22Rv1 (cell line): ENCODE measurements at regions not wholly inside any gene's neighbourhood (a gene's known extent, or its start where the extent isn't known, plus 50 kb on each side); places are given as distances from the start of the nearest gene placed in this dataset.
"Not testable (repeated sequence)": the region's sequence is repeated elsewhere in the genome, so short reads cannot be mapped to it uniquely, and the experiment has no call there.

Experiments
- H3K27ac ChIP-seq: fragments of 450-650 bp; 2 replicates; pipeline ENCODE4 v1.5.1; 2017
- ZFX ChIP-seq: fragments of 450-650 bp; IDR thresholded peaks from 2 replicates; pipeline ENCODE4 v1.6.1; 2017; ENCODE audit warnings: antibody characterized with exemption, borderline replicate concordance
- TF ChIP-seq, protein P1 (sequence below): fragments of 450-650 bp; IDR thresholded peaks from 2 replicates; pipeline ENCODE4 v1.5.1; 2017; ENCODE audit warnings: mild to moderate bottlenecking

DNA sequence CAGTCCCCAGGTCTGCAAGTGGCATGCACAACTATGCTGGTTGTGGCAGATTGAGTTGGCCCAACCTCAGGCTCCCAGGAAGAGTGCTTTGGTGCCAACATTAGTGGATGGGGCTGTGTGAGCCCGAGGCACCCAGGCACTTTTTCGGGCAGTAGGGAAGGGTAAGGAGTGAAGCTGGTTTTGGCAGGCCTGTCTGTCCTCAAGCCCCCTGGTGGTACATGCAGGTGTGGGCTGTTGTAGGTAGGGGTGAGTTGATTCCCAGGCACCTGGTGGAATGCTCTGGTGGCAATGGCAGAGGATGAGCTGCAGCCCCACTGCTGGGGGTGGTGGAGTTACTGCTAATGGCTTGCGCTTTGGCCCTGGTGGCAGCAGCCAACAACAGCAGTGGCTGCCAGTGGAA lies 723.7 kb upstream of the SLITRK1 start:
- no peak overlapping the region for H3K27ac ChIP-seq
- TF ChIP-seq, protein P1, sequence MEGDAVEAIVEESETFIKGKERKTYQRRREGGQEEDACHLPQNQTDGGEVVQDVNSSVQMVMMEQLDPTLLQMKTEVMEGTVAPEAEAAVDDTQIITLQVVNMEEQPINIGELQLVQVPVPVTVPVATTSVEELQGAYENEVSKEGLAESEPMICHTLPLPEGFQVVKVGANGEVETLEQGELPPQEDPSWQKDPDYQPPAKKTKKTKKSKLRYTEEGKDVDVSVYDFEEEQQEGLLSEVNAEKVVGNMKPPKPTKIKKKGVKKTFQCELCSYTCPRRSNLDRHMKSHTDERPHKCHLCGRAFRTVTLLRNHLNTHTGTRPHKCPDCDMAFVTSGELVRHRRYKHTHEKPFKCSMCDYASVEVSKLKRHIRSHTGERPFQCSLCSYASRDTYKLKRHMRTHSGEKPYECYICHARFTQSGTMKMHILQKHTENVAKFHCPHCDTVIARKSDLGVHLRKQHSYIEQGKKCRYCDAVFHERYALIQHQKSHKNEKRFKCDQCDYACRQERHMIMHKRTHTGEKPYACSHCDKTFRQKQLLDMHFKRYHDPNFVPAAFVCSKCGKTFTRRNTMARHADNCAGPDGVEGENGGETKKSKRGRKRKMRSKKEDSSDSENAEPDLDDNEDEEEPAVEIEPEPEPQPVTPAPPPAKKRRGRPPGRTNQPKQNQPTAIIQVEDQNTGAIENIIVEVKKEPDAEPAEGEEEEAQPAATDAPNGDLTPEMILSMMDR = no peak
- no peak for TF ChIP-seq ZFX

DNA sequence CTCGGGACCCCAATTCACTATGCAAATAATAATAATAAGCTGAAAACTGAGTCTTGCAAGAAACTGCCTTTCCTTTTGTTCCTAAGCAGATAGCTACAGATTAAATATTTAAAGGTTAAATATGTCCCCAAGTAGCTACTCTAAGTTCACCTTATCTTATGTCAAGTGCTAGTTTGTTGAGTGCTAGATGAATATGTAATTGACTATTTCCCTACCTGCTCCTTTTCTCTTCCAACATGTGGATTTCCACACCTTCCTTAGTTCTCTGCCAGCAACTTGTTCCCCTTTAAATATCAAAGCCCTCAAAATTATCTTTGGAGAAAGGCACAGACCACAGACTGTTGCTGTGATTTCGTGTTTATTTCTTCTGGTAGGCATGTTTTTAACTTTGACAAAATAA lies 709.2 kb upstream of the SLITRK1 start:
- TF ChIP-seq, protein P1 = no peak
- no peak for TF ChIP-seq ZFX

DNA sequence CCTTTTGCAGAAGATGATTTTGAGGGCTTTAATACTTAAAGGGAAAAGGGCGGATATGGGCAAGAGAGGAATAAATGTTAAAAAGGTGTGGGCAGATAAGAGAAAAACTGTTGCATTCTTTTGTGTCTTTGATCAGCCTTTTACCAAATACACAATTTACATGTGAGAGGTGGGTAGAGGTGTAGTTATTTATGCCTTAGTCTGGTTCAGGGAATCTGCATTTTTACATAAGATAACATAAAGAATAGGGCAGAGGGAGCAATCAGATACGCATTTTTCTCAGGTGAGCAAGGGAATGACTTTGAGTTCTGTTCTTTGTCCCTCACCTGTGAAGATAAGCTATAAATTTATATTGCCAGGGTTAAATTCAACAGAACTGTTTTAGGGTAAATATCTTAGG lies 708.4 kb upstream of the SLITRK1 start:
- H3K27ac ChIP-seq = no peak overlapping the region
- TF ChIP-seq, protein P1 = no peak
- TF ChIP-seq ZFX = no peak

More for the DNA sequence above, 709.2 kb upstream of the SLITRK1 start:
- H3K27ac ChIP-seq = no peak overlapping the region

DNA sequence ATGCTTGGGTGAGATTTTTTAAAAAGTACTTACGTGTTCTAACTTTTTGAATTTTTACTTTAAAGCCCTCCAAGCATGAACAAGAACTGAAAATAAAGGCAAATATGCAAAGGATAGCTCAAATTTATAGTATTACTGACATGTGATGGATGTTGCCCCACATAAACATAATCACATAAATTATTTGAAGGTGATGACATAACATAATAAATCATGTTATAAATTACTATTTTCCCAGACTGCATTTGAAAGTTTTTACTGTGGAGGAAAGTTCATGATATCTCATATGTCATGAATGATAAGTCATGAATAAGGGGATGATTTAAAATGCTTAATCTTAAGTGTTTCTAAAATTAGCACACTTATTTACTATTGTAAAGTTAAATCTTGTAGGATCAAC lies 705.7 kb upstream of the SLITRK1 start:
- TF ChIP-seq, protein P1 = no peak
- TF ChIP-seq ZFX = no peak
- H3K27ac ChIP-seq = no peak overlapping the region

DNA sequence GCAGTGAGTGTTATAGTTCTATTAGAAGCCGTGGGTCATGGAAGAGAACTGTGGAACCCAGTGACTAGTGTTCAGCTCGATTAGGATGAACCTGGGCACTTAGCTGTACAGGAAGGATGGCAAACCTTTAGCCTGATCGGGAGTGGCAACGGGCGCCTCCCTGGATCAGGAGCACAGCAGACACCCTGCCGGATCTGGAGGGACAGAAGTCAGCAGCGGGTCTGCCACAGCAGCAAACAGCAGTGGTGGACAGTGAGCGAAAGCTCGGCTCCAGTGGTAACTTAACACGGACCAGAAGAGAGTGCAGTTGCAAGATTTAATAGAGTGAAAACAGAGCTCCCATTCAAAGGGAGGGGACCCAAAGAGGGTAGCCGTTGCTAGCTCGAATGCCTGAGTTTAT lies 697.6 kb upstream of the SLITRK1 start:
- H3K27ac ChIP-seq = not testable (repeated sequence)

DNA sequence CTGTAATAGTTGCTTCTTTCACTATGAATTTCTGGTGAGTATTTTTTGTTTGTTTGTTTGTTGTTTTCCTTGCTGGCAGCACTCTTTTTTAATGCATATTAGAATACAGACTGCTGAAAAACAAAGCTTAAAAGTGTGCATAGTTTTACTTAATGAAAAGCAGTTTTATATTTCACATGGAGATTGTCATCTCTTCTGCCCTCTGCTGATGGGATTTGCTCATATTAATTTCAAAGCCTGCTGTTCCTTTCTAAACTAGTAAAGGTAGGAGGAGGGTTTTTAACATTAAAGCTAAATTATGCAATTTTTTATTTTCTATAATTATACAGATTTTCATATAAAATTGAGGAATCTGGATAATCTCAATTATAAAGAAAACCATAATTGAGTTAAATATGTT lies 692.6 kb upstream of the SLITRK1 start:
- TF ChIP-seq ZFX = no peak
- TF ChIP-seq, protein P1 = peak; percentile 59
- no peak overlapping the region for H3K27ac ChIP-seq

DNA sequence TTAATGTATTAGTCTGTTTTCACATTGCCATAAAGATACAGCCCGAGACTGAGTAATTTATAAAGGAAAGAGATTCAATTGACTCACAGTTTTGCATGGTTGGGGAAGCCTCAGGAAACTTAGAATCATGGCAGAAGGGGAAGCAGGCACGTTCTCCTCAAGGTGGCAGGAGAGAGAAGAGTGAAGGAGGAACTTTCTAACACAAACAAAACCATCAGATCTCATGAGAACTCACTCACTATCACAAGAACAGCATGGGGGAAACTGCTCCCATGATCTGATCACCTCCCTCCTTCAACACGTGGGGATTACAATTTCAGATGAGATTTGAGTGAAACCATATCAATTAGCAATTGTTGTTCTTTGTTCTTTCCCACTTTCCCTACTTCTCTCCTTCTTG lies 689.0 kb upstream of the SLITRK1 start:
- H3K27ac ChIP-seq = no peak overlapping the region
- no peak for TF ChIP-seq ZFX
- TF ChIP-seq, protein P1 = peak; percentile 26

DNA sequence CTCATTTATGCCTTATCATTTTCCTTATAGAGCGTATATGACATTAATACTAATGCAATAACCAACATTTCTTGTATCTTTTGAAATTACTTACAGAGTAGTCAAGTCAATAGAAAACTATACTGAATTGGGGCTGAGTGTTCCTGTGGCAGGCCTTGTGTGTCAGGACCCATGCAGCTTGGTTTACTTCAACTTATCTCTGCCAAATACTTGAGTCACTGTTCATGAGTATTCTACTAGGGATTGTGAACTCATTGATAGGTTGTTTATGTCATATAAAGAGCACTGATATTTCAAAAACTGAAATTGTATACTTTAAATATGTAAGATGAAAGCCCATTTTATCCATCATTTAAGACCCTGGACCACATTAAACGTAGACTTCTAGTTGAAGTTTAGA lies 688.6 kb upstream of the SLITRK1 start:
- TF ChIP-seq, protein P1 = no peak
- no peak for TF ChIP-seq ZFX

More for the DNA sequence above, 688.6 kb upstream of the SLITRK1 start:
- no peak overlapping the region for H3K27ac ChIP-seq
